Upper lobe of right lung (tissue), 1 donor: ENCODE measurements at regions not wholly inside any gene's neighbourhood (a gene's known extent, or its start where the extent isn't known, plus 50 kb on each side); places are given as distances from the start of the nearest gene placed in this dataset.

Experiments used
- ATAC-seq: fragments of 200-7000 bp; cut with Tn5 transposase; one replicate; pipeline ENCODE4 v1.9.1; 2020; ENCODE audit warnings: mild to moderate bottlenecking, moderate library complexity
- DNase-seq: peaks from one replicate; pipeline ENCODE4 v3.0.0-alpha.2; 2020
- H3K27ac ChIP-seq: fragments of 200-600 bp; one replicate; pipeline ENCODE4 v1.8.0; 2022
- H3K27me3 ChIP-seq: fragments of 200-600 bp; one replicate; pipeline ENCODE4 v1.8.0; 2022; ENCODE audit warnings: mild to moderate bottlenecking
- H3K36me3 ChIP-seq: fragments of 200-600 bp; one replicate; pipeline ENCODE4 v1.8.0; 2022
- H3K4me1 ChIP-seq: fragments of 200-600 bp; one replicate; pipeline ENCODE4 v1.8.0; 2022
- H3K4me3 ChIP-seq: fragments of 200-600 bp; one replicate; pipeline ENCODE4 v1.8.0; 2022; ENCODE audit warnings: mild to moderate bottlenecking
- H3K9me3 ChIP-seq: fragments of 200-600 bp; one replicate; pipeline ENCODE4 v1.8.0; 2022
- intact Hi-C: fragments of 100-400 bp; cut with DNase I; formaldehyde crosslinking; loops from one replicate; pipeline ENCODE4 v1.11.0; 2022
- TF ChIP-seq, protein P1 (sequence below): fragments of 200-600 bp; IDR thresholded peaks from one replicate; pipeline ENCODE4 v1.8.0; 2022; ENCODE audit warnings: antibody characterized with exemption
- donor health status: DM: no; HTN: yes; CAD: no; lungs with severe emphysema.

DNA sequence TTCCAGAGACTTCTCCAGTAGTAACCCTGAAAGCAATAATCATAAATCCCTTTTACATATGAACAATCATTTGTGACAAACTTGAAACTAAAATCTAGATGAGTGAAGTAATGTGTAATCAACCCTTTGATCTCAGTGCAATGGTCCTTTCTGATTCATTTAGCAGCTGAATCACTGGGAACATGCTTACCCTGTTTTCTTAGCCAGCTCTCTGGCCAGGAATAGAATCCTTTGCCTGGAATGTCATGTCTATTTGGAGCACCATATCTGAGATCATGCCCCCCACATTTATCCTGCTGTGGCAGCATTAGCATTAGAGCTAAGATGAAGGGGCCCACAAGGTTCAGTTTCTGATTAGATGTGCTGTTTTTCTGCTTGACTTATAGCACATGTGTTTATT lies 309.8 kb downstream of the OXSM start:
- no peak for ATAC-seq
- no peak for DNase-seq
- Histone ChIP-seq H3K4me1 (no peaks in the 10 kb centered on the region), H3K27me3 (no peaks in the 10 kb centered on the region), H3K9me3 (peaks cover 6% of the 10 kb centered on the region), H3K36me3 (no peaks in the 10 kb centered on the region), H3K4me3 (no peak overlapping the region), H3K27ac (no peak overlapping the region)
- intact Hi-C loops: no loop called here
- TF ChIP-seq, protein P1, sequence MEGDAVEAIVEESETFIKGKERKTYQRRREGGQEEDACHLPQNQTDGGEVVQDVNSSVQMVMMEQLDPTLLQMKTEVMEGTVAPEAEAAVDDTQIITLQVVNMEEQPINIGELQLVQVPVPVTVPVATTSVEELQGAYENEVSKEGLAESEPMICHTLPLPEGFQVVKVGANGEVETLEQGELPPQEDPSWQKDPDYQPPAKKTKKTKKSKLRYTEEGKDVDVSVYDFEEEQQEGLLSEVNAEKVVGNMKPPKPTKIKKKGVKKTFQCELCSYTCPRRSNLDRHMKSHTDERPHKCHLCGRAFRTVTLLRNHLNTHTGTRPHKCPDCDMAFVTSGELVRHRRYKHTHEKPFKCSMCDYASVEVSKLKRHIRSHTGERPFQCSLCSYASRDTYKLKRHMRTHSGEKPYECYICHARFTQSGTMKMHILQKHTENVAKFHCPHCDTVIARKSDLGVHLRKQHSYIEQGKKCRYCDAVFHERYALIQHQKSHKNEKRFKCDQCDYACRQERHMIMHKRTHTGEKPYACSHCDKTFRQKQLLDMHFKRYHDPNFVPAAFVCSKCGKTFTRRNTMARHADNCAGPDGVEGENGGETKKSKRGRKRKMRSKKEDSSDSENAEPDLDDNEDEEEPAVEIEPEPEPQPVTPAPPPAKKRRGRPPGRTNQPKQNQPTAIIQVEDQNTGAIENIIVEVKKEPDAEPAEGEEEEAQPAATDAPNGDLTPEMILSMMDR: no peak

DNA sequence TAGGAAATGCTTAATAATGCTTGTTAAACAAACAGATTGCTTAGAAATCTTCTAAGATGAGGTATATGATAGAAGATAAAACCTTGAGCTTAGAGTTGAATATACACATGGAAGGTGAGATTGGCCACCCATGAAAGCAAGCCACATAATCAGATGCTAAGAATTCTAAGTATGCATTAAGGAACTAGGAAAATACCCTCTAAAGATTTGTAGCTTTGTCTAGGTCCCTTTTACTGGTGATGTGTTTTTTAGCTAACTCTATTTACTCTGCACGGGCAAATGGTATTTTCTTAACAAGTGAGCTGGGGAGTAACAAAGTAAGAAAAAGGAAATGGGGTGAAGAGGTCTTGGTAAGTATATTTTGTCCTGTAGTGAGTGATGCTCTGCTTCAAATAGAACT lies 310.3 kb downstream of the OXSM start:
- Histone ChIP-seq H3K4me1 (no peaks in the 10 kb centered on the region), H3K9me3 (peaks cover 6% of the 10 kb centered on the region), H3K27me3 (no peaks in the 10 kb centered on the region), H3K4me3 (no peak overlapping the region), H3K36me3 (no peaks in the 10 kb centered on the region), H3K27ac (no peak overlapping the region)
- TF ChIP-seq, protein P1: no peak
- intact Hi-C loops: no loop called here
- DNase-seq: no peak
- ATAC-seq: no peak

DNA sequence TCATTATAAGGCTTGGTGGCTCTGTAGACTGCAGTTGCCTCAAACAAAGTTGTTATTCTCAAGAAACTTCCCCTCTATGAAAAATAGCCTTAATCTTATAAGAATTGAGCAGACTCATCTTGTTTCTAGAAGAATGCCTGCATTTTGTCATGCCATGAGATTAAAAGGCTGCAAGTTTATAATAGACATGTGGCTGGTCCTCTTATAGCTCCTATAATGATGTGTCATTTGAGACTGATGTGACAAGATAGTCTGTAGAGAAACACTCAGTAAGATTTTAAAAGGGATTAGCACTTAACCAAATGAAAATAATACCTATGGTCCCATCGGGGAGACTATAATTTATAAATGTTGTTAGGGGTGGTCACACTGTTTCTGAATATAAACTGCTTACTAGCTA lies 312.5 kb downstream of the OXSM start:
- no peak for DNase-seq
- Histone ChIP-seq H3K27me3 (no peaks in the 10 kb centered on the region), H3K4me1 (no peaks in the 10 kb centered on the region), H3K36me3 (no peaks in the 10 kb centered on the region), H3K27ac (no peak overlapping the region), H3K9me3 (peaks cover 2% of the 10 kb centered on the region), H3K4me3 (no peak overlapping the region)
- intact Hi-C loops: no loop called here
- no peak for ATAC-seq
- TF ChIP-seq, protein P1: no peak

DNA sequence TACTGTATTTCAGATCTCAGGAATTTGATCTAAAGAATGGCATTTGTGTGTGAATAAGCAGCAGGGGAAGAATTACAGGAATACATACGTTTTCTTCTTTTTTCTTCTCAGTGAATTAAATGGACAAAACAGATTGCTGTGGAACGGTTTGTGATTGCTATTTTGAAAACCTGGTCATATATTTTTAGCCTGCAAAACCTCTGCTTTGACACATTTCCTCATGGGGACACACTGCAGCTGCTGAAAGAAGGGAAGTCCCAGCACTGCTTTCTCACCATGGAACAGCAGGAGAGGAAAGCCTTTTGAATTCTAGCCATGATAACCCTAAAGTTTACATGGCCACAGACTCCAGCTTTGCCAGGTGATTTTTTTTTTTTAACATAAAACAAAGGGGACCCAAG lies 315.0 kb downstream of the OXSM start:
- no peak overlapping the region for H3K4me3 ChIP-seq
- H3K27ac ChIP-seq: no peak overlapping the region
- TF ChIP-seq, protein P1: no peak
- H3K4me1 ChIP-seq: no peaks in the 10 kb centered on the region
- intact Hi-C loops: no loop called here
- DNase-seq (no peak), ATAC-seq (no peak)
- no peaks in the 10 kb centered on the region for H3K36me3 ChIP-seq
- H3K9me3 ChIP-seq: no peaks in the 10 kb centered on the region
- no peaks in the 10 kb centered on the region for H3K27me3 ChIP-seq

DNA sequence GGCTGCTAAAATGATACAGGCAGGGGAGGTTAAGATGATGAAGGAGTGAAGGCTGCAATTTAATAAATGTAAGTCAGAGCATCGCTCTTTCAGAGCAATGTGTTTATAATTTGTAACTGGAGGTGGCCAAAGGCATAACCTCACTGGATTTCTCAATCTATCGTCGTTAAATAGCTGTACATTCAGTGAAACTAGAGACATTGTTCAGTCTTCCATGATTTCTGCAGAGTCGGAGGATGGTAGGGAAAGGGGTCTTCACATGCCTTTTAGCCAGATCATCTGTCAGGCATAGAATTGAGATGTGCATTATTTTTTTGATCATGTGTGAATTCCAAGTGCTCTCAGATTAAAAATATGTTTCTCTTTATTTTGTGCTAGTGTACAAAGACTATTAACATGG lies 315.4 kb downstream of the OXSM start:
- no peaks in the 10 kb centered on the region for H3K4me1 ChIP-seq
- H3K9me3 ChIP-seq: no peaks in the 10 kb centered on the region
- no peak overlapping the region for H3K27ac ChIP-seq
- ATAC-seq (no peak), DNase-seq (no peak)
- TF ChIP-seq, protein P1: no peak
- H3K27me3 ChIP-seq: no peaks in the 10 kb centered on the region
- H3K4me3 ChIP-seq: no peak overlapping the region
- H3K36me3 ChIP-seq: no peaks in the 10 kb centered on the region
- intact Hi-C loops: no loop called here

DNA sequence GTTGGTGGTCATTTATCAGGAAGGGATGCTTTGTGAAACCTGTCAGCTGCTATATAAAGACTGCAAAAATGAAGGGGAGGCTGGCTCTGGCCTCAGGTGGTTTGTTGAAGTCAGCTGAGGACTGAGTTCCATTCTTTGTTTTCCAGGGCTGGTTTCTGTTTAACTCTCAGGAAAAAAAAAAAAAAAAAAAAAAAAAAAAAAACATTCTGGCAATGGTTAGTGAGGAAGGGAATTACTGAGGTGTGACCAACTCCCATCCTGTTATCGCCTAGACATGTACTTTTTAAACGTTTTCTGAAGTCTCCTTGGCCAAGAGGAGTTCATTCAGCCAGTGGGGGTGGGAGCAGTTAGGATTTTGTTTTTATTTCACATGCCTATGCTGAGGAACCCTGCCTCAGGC lies 316.3 kb downstream of the OXSM start:
- no peak for ATAC-seq

More for the DNA sequence above, 316.3 kb downstream of the OXSM start:
- Histone ChIP-seq H3K9me3 (no peaks in the 10 kb centered on the region), H3K27me3 (no peaks in the 10 kb centered on the region), H3K36me3 (no peaks in the 10 kb centered on the region), H3K27ac (no peak overlapping the region), H3K4me3 (no peak overlapping the region), H3K4me1 (no peaks in the 10 kb centered on the region)
- TF ChIP-seq, protein P1: no peak
- DNase-seq: no peak
- intact Hi-C loops: no loop called here
